ENCODE measurements at regions not wholly inside any gene's neighbourhood (a gene's known extent, or its start where the extent isn't known, plus 50 kb on each side); places are given as distances from the start of the nearest gene placed in this dataset.

GRCh38 chr13:80708791-80709190 lies 367.9 kb upstream of the SPRY2 start:
- ATAC-seq (no peak), DNase-seq (ENCODE audit: low read depth, low spot score) (no peak), FAIRE-seq (no peak)
- POLR2A ChIA-PET: no interaction called here
- Histone ChIP-seq H4K20me1 (ENCODE audit: control insufficient read depth, insufficient read depth) (no peaks in the 10 kb centered on the region), H3K9ac (ENCODE audit: control insufficient read depth, insufficient read depth, low read length) (no peak overlapping the region), H3K4me1 (ENCODE audit: control insufficient read depth, insufficient read depth, low read length) (no peaks in the 10 kb centered on the region), H3K4me2 (ENCODE audit: control insufficient read depth, insufficient read depth) (no peak overlapping the region), H3K4me3 (no peak overlapping the region), H3K27me3 (replicated peaks in 1 of 2; ENCODE audit: control insufficient read depth in 2 of 2, insufficient read depth in 2 of 2, low read length in 1 of 2) (no peaks in the 10 kb centered on the region), H2AFZ (ENCODE audit: control insufficient read depth, low read depth, low read length) (no peak overlapping the region), H3K79me2 (ENCODE audit: control insufficient read depth, insufficient read depth, low read length) (no peaks in the 10 kb centered on the region), H3K36me3 (ENCODE audit: control insufficient read depth in 2 of 2, insufficient read depth in 2 of 2, low read length in 1 of 2) (no peaks in the 10 kb centered on the region), H3K9me3 (replicated peaks; ENCODE audit: control insufficient read depth, insufficient read depth, low read length) (no peaks in the 10 kb centered on the region), H3K27ac (ENCODE audit: control insufficient read depth, insufficient read depth) (no peak overlapping the region)
- BruUV-seq (replicated peaks): no TSS peak
- in situ Hi-C loops (cut with MboI) (no loop called here), intact Hi-C loops (cut with micrococcal nuclease; ENCODE audit: unreplicated experiment) (no loop called here)
- SMC1A ChIA-PET (ENCODE audit: uncharacterized antibody, unreplicated experiment): interaction anchor here (1.4 kb wide), 1 partner anchor 229 kb away, joined by 3 read pairs; no protein-coding TSS in a partner anchor
- RAD21 ChIA-PET (ENCODE audit: unreplicated experiment): no interaction called here
- CTCF ChIA-PET: no interaction called here
- no peak for TF ChIP-seq ETV6 (conservative IDR thresholded peaks at IDR 0.05 in 1 of 2, IDR thresholded peaks at IDR 0.05 in 1 of 2; ENCODE audit: borderline replicate concordance in 1 of 2, low read depth in 1 of 2)
- TF ChIP-seq SKIL (IDR thresholded peaks at IDR 0.05; ENCODE audit: low read depth, poor library complexity, severe bottlenecking): no peak
- TF ChIP-seq YY1 (IDR thresholded peaks at IDR 0.05; ENCODE audit: low read depth, low read length): no peak
- TF ChIP-seq ZBTB40 (IDR thresholded peaks at IDR 0.05; ENCODE audit: borderline replicate concordance): no peak
- no peak for TF ChIP-seq CTCF (IDR thresholded peaks at IDR 0.05 in 2 of 3, conservative IDR thresholded peaks at IDR 0.05 in 1 of 3; ENCODE audit: control insufficient read depth in 2 of 3, extremely low read depth in 1 of 3, insufficient read depth in 1 of 3, low read depth in 3 of 3, low read length in 3 of 3)
- TF ChIP-seq FOXM1 (IDR thresholded peaks at IDR 0.05; ENCODE audit: low read depth, low read length): no peak
- TF ChIP-seq RFX5 (IDR thresholded peaks at IDR 0.05; ENCODE audit: low read depth, low read length): no peak
- no peak for TF ChIP-seq RELA (IDR thresholded peaks at IDR 0.05; ENCODE audit: borderline replicate concordance, partially characterized antibody)
- no peak for TF ChIP-seq PKNOX1 (IDR thresholded peaks at IDR 0.05)
- no peak for TF ChIP-seq ESRRA (IDR thresholded peaks at IDR 0.05; ENCODE audit: low read length)
- no peak for TF ChIP-seq REST (IDR thresholded peaks at IDR 0.05; ENCODE audit: low read depth, low read length)

Data from GM12878 (cell line).